Stimulated activated CD4-positive, alpha-beta T cell treated with anti-CD3 and anti-CD28 coated beads, Interleukin-2, amount 100 ng/mL, for 48 hours (primary cell): ENCODE measurements at regions not wholly inside any gene's neighbourhood (a gene's known extent, or its start where the extent isn't known, plus 50 kb on each side); places are given as distances from the start of the nearest gene placed in this dataset.
"Not testable (repeated sequence)": the region's sequence is repeated elsewhere in the genome, so short reads cannot be mapped to it uniquely, and the experiment has no call there.

Source experiments
- DNase-seq, 2 donors: peaks; one replicate each; pipeline ENCODE4 v3.0.0-alpha.2; 2020

GRCh38 chr11:38842991-38843390 lies 2245.0 kb upstream of the RAG2 start:
- DNase-seq, result no peak

- DNase-seq, result no peak
Observed at GRCh38 chr11:38839071-38839470, 2241.0 kb upstream of the RAG2 start.

- DNase-seq, result no peak
Observed at GRCh38 chr11:38835966-38836365, 2237.9 kb upstream of the RAG2 start.

- no peak for DNase-seq
Observed at GRCh38 chr11:38824573-38824972, 2226.5 kb upstream of the RAG2 start.

GRCh38 chr11:38821786-38822185 lies 2223.8 kb upstream of the RAG2 start:
- not testable (repeated sequence) for DNase-seq

GRCh38 chr11:38819981-38820380 lies 2221.9 kb upstream of the RAG2 start:
- DNase-seq, result no peak

- DNase-seq, result no peak
Observed at GRCh38 chr11:38818720-38819119, 2220.7 kb upstream of the RAG2 start.

GRCh38 chr11:38814670-38815069 lies 2216.6 kb upstream of the RAG2 start:
- no peak for DNase-seq

GRCh38 chr11:38809521-38809920 lies 2211.5 kb upstream of the RAG2 start:
- DNase-seq, result no peak

GRCh38 chr11:38796281-38796680 lies 2198.2 kb upstream of the RAG2 start:
- no peak for DNase-seq

GRCh38 chr11:38795027-38795426 lies 2197.0 kb upstream of the RAG2 start:
- DNase-seq, result no peak

- DNase-seq, result peak; percentile 1
Observed at GRCh38 chr11:38791346-38791961, 2193.4 kb upstream of the RAG2 start.

GRCh38 chr11:38788561-38788960 lies 2190.5 kb upstream of the RAG2 start:
- no peak for DNase-seq

- no peak for DNase-seq
Observed at GRCh38 chr11:38784164-38784563, 2186.1 kb upstream of the RAG2 start.

- no peak for DNase-seq
Observed at GRCh38 chr11:38766796-38767195, 2168.8 kb upstream of the RAG2 start.

- no peak for DNase-seq
Observed at GRCh38 chr11:38759394-38759793, 2161.4 kb upstream of the RAG2 start.

- no peak for DNase-seq
Observed at GRCh38 chr11:38756537-38756936, 2158.5 kb upstream of the RAG2 start.

GRCh38 chr11:38751421-38751820 lies 2153.4 kb upstream of the RAG2 start:
- no peak for DNase-seq

- not testable (repeated sequence) for DNase-seq
Observed at GRCh38 chr11:38746516-38746915, 2148.5 kb upstream of the RAG2 start.

- no peak for DNase-seq
Observed at GRCh38 chr11:38723361-38723760, 2125.3 kb upstream of the RAG2 start.

- no peak for DNase-seq
Observed at GRCh38 chr11:38721586-38722315, 2123.7 kb upstream of the RAG2 start.

GRCh38 chr11:38718659-38719058 lies 2120.6 kb upstream of the RAG2 start:
- no peak for DNase-seq

- DNase-seq, result no peak
Observed at GRCh38 chr11:38718049-38718448, 2120.0 kb upstream of the RAG2 start.

GRCh38 chr11:38711110-38711509 lies 2113.1 kb upstream of the RAG2 start:
- DNase-seq, result no peak

- no peak for DNase-seq
Observed at GRCh38 chr11:38710262-38710661, 2112.2 kb upstream of the RAG2 start.
